ENCODE measurements at regions not wholly inside any gene's neighbourhood (a gene's known extent, or its start where the extent isn't known, plus 50 kb on each side); places are given as distances from the start of the nearest gene placed in this dataset.

DNA sequence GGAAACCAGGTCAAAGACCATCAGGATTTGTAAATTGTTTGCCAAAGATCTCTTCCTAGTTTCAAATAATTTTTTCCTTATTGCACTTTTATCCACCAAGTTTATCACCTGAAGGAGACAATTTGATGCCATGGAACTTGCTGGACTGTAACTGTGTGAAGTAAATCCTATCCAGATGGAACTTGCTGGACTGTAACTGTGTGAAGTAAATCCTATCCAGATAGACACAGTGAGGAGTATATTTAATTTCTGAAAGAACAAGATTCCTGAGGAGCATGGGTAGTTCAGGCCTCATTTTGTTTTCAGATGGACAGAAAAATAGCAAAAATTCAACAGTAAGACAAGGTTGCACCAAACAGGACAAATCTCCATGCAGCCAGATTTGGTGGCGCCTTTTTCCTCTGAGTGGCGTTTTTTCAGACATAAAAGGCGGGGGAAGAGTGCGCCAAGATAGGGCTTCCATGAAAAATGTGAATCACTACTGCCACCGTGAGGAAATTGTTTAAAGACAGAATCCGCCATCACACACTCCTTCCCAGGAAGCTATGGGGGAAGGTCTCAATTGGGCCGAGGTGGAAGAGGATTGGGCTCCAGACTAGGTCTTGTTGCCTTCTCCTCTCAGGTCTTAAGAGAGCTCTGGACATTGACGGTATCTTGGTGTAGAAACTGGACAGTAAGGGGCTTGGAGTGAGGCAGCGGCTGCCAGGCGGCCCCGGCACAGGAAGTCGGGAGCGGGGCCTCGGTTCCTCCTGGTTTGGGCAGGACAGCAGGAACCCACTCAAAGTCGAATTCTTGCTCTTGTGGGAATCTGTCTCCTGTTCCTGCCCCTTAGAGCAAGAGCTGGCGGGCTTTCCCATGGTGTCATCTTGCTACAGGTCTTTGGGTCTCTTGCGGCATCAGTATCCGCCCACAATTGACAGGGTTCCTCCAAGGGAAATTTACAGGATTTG is 234.7 kb downstream of the OR13H1 start (continued):
- TF ChIP-seq, protein P1, sequence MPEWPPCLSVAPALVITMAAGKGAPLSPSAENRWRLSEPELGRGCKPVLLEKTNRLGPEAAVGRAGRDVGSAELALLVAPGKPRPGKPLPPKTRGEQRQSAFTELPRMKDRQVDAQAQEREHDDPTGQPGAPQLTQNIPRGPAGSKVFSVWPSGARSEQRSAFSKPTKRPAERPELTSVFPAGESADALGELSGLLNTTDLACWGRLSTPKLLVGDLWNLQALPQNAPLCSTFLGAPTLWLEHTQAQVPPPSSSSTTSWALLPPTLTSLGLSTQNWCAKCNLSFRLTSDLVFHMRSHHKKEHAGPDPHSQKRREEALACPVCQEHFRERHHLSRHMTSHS (tag by site-specific recombination; IDR thresholded peaks at IDR 0.05) = no peak
- TF ChIP-seq KLF10 (tag by site-specific recombination; IDR thresholded peaks at IDR 0.05) (peak; percentile 54; the same call in 1 of the 2 replicates), PRDM1 (tag by site-specific recombination; IDR thresholded peaks at IDR 0.05) (no peak), YY1 (tag by site-specific recombination; IDR thresholded peaks at IDR 0.05) (peak; percentile 81), GLIS1 (tag by site-specific recombination; IDR thresholded peaks at IDR 0.05) (no peak), ZNF768 (tag by site-specific recombination; IDR thresholded peaks at IDR 0.05) (no peak), ZSCAN16 (tag by site-specific recombination; IDR thresholded peaks at IDR 0.05) (no peak), KLF9 (tag by site-specific recombination; IDR thresholded peaks at IDR 0.05; ENCODE audit: low read depth) (no peak), KLF8 (tag by site-specific recombination; IDR thresholded peaks at IDR 0.05) (peak; percentile 31; the same call in 1 of the 2 replicates), ZNF660 (tag by site-specific recombination; IDR thresholded peaks at IDR 0.05) (no peak), MEIS1 (CRISPR knock-in tag; IDR thresholded peaks at IDR 0.05; ENCODE audit: borderline replicate concordance) (no peak), ZXDB (tag by site-specific recombination; IDR thresholded peaks at IDR 0.05) (peak; percentile 58), ZNF830 (tag by site-specific recombination; IDR thresholded peaks at IDR 0.05; ENCODE audit: low read depth) (no peak), ZBTB20 (tag by site-specific recombination; IDR thresholded peaks at IDR 0.05) (peak; percentile 21; the same call in 1 of the 2 replicates), ZNF747 (tag by site-specific recombination; IDR thresholded peaks at IDR 0.05) (no peak), ZNF341 (tag by site-specific recombination; IDR thresholded peaks at IDR 0.05; ENCODE audit: low read depth) (peak; percentile 29; the same call in 1 of the 2 replicates), ZNF626 (tag by site-specific recombination; IDR thresholded peaks at IDR 0.05) (no peak), ZNF2 (tag by site-specific recombination; IDR thresholded peaks at IDR 0.05) (0 out of 2 replicates have a peak, but pooled peaks have one; percentile 26), ZNF239 (tag by site-specific recombination; IDR thresholded peaks at IDR 0.05) (no peak), ZNF792 (tag by site-specific recombination; IDR thresholded peaks at IDR 0.05) (no peak)
- TF ChIP-seq, protein P2, sequence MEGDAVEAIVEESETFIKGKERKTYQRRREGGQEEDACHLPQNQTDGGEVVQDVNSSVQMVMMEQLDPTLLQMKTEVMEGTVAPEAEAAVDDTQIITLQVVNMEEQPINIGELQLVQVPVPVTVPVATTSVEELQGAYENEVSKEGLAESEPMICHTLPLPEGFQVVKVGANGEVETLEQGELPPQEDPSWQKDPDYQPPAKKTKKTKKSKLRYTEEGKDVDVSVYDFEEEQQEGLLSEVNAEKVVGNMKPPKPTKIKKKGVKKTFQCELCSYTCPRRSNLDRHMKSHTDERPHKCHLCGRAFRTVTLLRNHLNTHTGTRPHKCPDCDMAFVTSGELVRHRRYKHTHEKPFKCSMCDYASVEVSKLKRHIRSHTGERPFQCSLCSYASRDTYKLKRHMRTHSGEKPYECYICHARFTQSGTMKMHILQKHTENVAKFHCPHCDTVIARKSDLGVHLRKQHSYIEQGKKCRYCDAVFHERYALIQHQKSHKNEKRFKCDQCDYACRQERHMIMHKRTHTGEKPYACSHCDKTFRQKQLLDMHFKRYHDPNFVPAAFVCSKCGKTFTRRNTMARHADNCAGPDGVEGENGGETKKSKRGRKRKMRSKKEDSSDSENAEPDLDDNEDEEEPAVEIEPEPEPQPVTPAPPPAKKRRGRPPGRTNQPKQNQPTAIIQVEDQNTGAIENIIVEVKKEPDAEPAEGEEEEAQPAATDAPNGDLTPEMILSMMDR (tag by site-specific recombination; IDR thresholded peaks at IDR 0.05) = peak; percentile 76
- TF ChIP-seq, protein P3, sequence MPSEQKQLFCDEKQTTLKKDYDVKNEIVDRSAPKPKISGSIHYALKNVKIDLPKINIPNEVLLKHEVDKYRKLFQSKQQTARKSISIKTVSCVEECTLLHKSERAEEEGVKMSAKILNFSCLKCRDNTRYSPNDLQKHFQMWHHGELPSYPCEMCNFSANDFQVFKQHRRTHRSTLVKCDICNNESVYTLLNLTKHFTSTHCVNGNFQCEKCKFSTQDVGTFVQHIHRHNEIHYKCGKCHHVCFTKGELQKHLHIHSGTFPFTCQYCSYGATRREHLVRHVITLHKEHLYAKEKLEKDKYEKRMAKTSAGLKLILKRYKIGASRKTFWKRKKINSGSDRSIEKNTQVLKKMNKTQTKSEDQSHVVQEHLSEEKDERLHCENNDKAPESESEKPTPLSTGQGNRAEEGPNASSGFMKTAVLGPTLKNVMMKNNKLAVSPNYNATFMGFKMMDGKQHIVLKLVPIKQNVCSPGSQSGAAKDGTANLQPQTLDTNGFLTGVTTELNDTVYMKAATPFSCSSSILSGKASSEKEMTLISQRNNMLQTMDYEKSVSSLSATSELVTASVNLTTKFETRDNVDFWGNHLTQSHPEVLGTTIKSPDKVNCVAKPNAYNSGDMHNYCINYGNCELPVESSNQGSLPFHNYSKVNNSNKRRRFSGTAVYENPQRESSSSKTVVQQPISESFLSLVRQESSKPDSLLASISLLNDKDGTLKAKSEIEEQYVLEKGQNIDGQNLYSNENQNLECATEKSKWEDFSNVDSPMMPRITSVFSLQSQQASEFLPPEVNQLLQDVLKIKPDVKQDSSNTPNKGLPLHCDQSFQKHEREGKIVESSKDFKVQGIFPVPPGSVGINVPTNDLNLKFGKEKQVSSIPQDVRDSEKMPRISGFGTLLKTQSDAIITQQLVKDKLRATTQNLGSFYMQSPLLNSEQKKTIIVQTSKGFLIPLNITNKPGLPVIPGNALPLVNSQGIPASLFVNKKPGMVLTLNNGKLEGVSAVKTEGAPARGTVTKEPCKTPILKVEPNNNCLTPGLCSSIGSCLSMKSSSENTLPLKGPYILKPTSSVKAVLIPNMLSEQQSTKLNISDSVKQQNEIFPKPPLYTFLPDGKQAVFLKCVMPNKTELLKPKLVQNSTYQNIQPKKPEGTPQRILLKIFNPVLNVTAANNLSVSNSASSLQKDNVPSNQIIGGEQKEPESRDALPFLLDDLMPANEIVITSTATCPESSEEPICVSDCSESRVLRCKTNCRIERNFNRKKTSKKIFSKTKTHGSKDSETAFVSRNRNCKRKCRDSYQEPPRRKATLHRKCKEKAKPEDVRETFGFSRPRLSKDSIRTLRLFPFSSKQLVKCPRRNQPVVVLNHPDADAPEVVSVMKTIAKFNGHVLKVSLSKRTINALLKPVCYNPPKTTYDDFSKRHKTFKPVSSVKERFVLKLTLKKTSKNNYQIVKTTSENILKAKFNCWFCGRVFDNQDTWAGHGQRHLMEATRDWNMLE (tag by site-specific recombination; conservative IDR thresholded peaks at IDR 0.05; ENCODE audit: low read depth) = no peak
- TF ChIP-seq, protein P4, sequence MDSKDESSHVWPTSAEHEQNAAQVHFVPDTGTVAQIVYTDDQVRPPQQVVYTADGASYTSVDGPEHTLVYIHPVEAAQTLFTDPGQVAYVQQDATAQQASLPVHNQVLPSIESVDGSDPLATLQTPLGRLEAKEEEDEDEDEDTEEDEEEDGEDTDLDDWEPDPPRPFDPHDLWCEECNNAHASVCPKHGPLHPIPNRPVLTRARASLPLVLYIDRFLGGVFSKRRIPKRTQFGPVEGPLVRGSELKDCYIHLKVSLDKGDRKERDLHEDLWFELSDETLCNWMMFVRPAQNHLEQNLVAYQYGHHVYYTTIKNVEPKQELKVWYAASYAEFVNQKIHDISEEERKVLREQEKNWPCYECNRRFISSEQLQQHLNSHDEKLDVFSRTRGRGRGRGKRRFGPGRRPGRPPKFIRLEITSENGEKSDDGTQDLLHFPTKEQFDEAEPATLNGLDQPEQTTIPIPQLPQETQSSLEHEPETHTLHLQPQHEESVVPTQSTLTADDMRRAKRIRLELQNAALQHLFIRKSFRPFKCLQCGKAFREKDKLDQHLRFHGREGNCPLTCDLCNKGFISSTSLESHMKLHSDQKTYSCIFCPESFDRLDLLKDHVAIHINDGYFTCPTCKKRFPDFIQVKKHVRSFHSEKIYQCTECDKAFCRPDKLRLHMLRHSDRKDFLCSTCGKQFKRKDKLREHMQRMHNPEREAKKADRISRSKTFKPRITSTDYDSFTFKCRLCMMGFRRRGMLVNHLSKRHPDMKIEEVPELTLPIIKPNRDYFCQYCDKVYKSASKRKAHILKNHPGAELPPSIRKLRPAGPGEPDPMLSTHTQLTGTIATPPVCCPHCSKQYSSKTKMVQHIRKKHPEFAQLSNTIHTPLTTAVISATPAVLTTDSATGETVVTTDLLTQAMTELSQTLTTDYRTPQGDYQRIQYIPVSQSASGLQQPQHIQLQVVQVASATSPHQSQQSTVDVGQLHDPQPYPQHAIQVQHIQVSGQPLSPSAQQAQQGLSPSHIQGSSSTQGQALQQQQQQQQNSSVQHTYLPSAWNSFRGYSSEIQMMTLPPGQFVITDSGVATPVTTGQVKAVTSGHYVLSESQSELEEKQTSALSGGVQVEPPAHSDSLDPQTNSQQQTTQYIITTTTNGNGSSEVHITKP (tag by site-specific recombination; IDR thresholded peaks at IDR 0.05) = 0 out of 2 replicates have a peak, but pooled peaks have one; percentile 14
- TF ChIP-seq, protein P5, sequence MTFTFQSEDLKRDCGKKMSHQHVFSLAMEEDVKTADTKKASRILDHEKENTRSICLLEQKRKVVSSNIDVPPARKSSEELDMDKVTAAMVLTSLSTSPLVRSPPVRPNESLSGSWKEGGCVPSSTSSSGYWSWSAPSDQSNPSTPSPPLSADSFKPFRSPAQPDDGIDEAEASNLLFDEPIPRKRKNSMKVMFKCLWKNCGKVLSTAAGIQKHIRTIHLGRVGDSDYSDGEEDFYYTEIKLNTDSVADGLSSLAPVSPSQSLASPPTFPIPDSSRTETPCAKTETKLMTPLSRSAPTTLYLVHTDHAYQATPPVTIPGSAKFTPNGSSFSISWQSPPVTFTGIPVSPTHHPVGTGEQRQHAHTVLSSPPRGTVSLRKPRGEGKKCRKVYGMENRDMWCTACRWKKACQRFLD (tag by site-specific recombination; IDR thresholded peaks at IDR 0.05) = no peak
- TF ChIP-seq, protein P6, sequence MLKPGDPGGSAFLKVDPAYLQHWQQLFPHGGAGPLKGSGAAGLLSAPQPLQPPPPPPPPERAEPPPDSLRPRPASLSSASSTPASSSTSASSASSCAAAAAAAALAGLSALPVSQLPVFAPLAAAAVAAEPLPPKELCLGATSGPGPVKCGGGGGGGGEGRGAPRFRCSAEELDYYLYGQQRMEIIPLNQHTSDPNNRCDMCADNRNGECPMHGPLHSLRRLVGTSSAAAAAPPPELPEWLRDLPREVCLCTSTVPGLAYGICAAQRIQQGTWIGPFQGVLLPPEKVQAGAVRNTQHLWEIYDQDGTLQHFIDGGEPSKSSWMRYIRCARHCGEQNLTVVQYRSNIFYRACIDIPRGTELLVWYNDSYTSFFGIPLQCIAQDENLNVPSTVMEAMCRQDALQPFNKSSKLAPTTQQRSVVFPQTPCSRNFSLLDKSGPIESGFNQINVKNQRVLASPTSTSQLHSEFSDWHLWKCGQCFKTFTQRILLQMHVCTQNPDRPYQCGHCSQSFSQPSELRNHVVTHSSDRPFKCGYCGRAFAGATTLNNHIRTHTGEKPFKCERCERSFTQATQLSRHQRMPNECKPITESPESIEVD (tag by site-specific recombination; IDR thresholded peaks at IDR 0.05) = peak; percentile 39; the same call in 1 of the 2 replicates

All from HEK293 (cell line).